ENCODE measurements at regions not wholly inside any gene's neighbourhood (a gene's known extent, or its start where the extent isn't known, plus 50 kb on each side); places are given as distances from the start of the nearest gene placed in this dataset.
A peak's percentile ranks its signal among the peaks of the same experiment; 100 is the strongest.

GRCh38 chr13:85473144-85473543 is 326.1 kb downstream of the SLITRK6 start:
- DNase-seq (ENCODE audit: low spot score), result no peak

- DNase-seq (ENCODE audit: low spot score), result no peak
Measured at GRCh38 chr13:85469320-85469719, 329.9 kb downstream of the SLITRK6 start.

GRCh38 chr13:85462792-85463425 is 336.3 kb downstream of the SLITRK6 start:
- peak; percentile 2 for DNase-seq (ENCODE audit: low spot score)

- no peak for DNase-seq (ENCODE audit: low spot score)
Measured at GRCh38 chr13:85461621-85462020, 337.6 kb downstream of the SLITRK6 start.

GRCh38 chr13:85445534-85445933 is 353.7 kb downstream of the SLITRK6 start:
- DNase-seq (ENCODE audit: low spot score), result no peak

- DNase-seq (ENCODE audit: low spot score), result no peak
Measured at GRCh38 chr13:85441975-85442374, 357.2 kb downstream of the SLITRK6 start.

- DNase-seq (ENCODE audit: low spot score), result no peak
Measured at GRCh38 chr13:85441364-85441763, 357.9 kb downstream of the SLITRK6 start.

- DNase-seq (ENCODE audit: low spot score), result no peak
Measured at GRCh38 chr13:85436029-85436428, 363.2 kb downstream of the SLITRK6 start.

GRCh38 chr13:85434927-85435326 is 364.3 kb downstream of the SLITRK6 start:
- DNase-seq (ENCODE audit: low spot score), result no peak

- no peak for DNase-seq (ENCODE audit: low spot score)
Measured at GRCh38 chr13:85432881-85433280, 366.3 kb downstream of the SLITRK6 start.

- DNase-seq (ENCODE audit: low spot score), result no peak
Measured at GRCh38 chr13:85431720-85432119, 367.5 kb downstream of the SLITRK6 start.

- no peak for DNase-seq (ENCODE audit: low spot score)
Measured at GRCh38 chr13:85430216-85430794, 368.9 kb downstream of the SLITRK6 start.

GRCh38 chr13:85427416-85427815 is 371.8 kb downstream of the SLITRK6 start:
- DNase-seq (ENCODE audit: low spot score), result no peak

GRCh38 chr13:85420136-85420535 is 379.1 kb downstream of the SLITRK6 start:
- no peak for DNase-seq (ENCODE audit: low spot score)

GRCh38 chr13:85419611-85420010 is 379.6 kb downstream of the SLITRK6 start:
- DNase-seq (ENCODE audit: low spot score), result no peak

GRCh38 chr13:85417807-85418206 is 381.4 kb downstream of the SLITRK6 start:
- DNase-seq (ENCODE audit: low spot score), result no peak

GRCh38 chr13:85413664-85414063 is 385.6 kb downstream of the SLITRK6 start:
- DNase-seq (ENCODE audit: low spot score), result no peak

- no peak for DNase-seq (ENCODE audit: low spot score)
Measured at GRCh38 chr13:85412448-85412847, 386.8 kb downstream of the SLITRK6 start.

GRCh38 chr13:85411591-85411990 is 387.6 kb downstream of the SLITRK6 start:
- peak; percentile 29 for DNase-seq (ENCODE audit: low spot score)

- DNase-seq (ENCODE audit: low spot score), result no peak
Measured at GRCh38 chr13:85408415-85408814, 390.8 kb downstream of the SLITRK6 start.

- DNase-seq (ENCODE audit: low spot score), result no peak
Measured at GRCh38 chr13:85406269-85406975, 392.8 kb downstream of the SLITRK6 start.

- DNase-seq (ENCODE audit: low spot score), result no peak
Measured at GRCh38 chr13:85405316-85405897, 393.8 kb downstream of the SLITRK6 start.

- no peak for DNase-seq (ENCODE audit: low spot score)
Measured at GRCh38 chr13:85386424-85386823, 412.8 kb downstream of the SLITRK6 start.
